IPS-11a (cell line): ENCODE measurements at regions not wholly inside any gene's neighbourhood (a gene's known extent, or its start where the extent isn't known, plus 50 kb on each side); places are given as distances from the start of the nearest gene placed in this dataset.
"Not testable (repeated sequence)": the region's sequence is repeated elsewhere in the genome, so short reads cannot be mapped to it uniquely, and the experiment has no call there.

Source experiments
- H3K4me3 ChIP-seq: one replicate; pipeline ENCODE4 v1.5.1; 2013; ENCODE audit warnings: low read depth, low read length, control low read depth

DNA sequence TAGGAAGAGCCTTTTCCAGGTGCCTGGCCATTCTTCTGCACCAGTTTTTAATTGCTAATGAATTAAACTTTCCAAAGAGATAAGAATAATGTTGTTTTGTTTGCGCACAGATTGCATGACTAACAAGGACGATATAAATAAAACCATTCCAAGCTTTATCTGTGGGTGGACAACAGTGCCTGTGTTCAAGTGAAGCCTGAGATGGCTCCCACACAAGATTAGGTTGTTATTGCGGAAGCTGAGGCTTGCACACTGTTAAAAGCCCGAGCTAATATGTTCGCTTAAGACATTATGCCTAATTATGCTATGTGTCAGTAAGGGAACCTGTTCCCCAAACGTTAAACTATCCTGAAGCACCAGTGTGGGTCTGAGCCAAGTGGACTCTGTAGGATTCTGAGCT is 58.5 kb upstream of the NBPF11 start:
- not testable (repeated sequence) for H3K4me3 ChIP-seq

DNA sequence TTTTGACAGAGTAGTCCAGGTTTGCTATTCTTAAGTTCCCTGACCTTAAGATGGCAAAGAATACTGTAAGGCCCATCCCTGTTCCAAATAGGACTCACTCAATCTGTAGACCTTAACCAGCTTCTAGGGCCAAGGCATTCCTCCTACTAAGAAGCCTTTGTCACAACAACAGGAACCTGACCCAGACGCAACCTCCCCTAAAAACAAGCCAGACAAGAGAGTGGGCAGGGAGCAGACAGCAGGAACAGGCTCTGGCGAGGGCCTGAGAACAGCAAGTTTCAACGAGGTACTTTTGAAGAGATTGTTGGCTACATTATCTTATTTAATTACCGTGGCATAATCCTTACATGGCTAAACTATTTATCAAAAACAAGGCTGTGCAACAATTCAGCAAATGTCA is 58.1 kb upstream of the NBPF11 start:
- H3K4me3 ChIP-seq, result not testable (repeated sequence)

DNA sequence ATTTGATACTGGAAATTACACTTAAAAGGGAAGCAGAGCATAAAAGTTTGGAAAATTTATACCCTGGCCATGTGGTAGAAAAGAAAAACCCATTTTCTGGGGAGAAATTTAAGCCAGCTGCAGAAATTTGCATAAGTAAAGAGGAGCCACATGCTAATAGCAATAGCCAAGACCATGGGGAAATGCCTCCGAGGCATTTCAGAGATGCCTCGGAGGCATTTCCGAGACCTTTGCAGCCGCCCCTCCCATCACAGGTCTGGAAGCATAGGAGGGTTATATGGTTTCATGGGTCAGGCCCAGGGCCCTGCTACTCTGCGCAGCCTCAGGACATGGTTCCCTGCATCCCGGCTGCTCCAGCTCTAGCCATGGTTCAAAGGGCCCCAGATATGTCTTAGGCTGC is 49.9 kb upstream of the NBPF11 start:
- not testable (repeated sequence) for H3K4me3 ChIP-seq
